ENCODE measurements at regions not wholly inside any gene's neighbourhood (a gene's known extent, or its start where the extent isn't known, plus 50 kb on each side); places are given as distances from the start of the nearest gene placed in this dataset.

DNA sequence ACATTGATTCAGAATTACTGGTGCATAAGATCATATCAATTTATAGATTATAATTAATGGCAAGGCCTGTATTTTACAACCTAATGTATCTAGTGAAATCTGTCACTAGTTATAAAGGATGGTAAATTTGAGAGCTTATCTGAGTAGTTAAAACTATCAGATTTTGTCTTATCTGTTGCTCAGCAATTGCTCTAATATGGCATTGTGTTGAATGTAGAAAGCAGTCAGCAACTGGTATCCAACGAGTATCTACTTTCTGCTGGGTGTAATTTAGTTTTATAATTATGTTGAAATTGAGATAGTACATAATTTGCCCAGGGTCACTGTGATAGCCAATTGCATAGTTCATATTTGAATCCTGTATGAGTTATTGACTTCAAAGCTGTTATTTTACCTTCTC, 1005.7 kb downstream of the CDH11 start:
- DNase-seq (ENCODE audit: low spot score in 2 of 2) = no peak
- TF ChIP-seq, protein P1, sequence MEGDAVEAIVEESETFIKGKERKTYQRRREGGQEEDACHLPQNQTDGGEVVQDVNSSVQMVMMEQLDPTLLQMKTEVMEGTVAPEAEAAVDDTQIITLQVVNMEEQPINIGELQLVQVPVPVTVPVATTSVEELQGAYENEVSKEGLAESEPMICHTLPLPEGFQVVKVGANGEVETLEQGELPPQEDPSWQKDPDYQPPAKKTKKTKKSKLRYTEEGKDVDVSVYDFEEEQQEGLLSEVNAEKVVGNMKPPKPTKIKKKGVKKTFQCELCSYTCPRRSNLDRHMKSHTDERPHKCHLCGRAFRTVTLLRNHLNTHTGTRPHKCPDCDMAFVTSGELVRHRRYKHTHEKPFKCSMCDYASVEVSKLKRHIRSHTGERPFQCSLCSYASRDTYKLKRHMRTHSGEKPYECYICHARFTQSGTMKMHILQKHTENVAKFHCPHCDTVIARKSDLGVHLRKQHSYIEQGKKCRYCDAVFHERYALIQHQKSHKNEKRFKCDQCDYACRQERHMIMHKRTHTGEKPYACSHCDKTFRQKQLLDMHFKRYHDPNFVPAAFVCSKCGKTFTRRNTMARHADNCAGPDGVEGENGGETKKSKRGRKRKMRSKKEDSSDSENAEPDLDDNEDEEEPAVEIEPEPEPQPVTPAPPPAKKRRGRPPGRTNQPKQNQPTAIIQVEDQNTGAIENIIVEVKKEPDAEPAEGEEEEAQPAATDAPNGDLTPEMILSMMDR (IDR thresholded peaks at IDR 0.05) = no peak
- Histone ChIP-seq H3K36me3 (no peaks in the 10 kb centered on the region), H3K4me1 (no peaks in the 10 kb centered on the region), H3K27me3 (no peaks in the 10 kb centered on the region), H3K27ac (no peak overlapping the region), H3K4me3 (no peak overlapping the region), H3K9me3 (no peaks in the 10 kb centered on the region)
- intact Hi-C loops (cut with DNase I) = no loop called here

- Histone ChIP-seq H3K9me3 (no peaks in the 10 kb centered on the region), H3K36me3 (no peaks in the 10 kb centered on the region), H3K4me1 (no peaks in the 10 kb centered on the region), H3K4me3 (no peak overlapping the region), H3K27ac (no peak overlapping the region), H3K27me3 (no peaks in the 10 kb centered on the region)
- DNase-seq (ENCODE audit: low spot score in 2 of 2) = no peak
- TF ChIP-seq, protein P1 (IDR thresholded peaks at IDR 0.05) = no peak
- intact Hi-C loops (cut with DNase I) = no loop called here
These were observed 1012.6 kb downstream of the CDH11 start for GRCh38 chr16:64109241-64109640.

GRCh38 chr16:64102654-64103053, 1019.2 kb downstream of the CDH11 start:
- no peak overlapping the region for H3K4me3 ChIP-seq
- H3K36me3 ChIP-seq = no peaks in the 10 kb centered on the region
- no peak overlapping the region for H3K27ac ChIP-seq
- no peak for DNase-seq (ENCODE audit: low spot score in 2 of 2)
- intact Hi-C loops (cut with DNase I) = no loop called here
- no peaks in the 10 kb centered on the region for H3K27me3 ChIP-seq
- H3K4me1 ChIP-seq = no peaks in the 10 kb centered on the region
- TF ChIP-seq, protein P1 (IDR thresholded peaks at IDR 0.05) = no peak
- H3K9me3 ChIP-seq = no peaks in the 10 kb centered on the region

DNA sequence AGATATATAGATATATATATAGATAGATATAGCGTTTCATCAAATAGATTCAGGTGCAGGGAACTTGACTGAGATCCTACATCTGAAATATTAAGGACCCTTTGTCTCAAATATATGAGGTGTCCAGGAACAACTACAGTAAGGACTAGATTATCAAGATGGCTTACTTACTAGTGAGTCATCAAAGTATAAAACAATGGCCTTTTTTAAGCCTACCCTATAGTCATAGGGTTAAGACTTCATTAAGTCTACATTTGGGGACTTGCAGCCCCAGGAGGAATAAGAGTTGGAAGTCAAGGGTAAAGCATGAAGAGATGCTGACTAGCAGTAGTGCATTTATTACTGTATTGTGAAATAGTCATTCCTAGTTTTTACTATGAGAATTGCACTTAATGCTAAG, 1023.4 kb downstream of the CDH11 start:
- Histone ChIP-seq H3K9me3 (no peaks in the 10 kb centered on the region), H3K27me3 (no peaks in the 10 kb centered on the region), H3K27ac (no peak overlapping the region), H3K36me3 (no peaks in the 10 kb centered on the region), H3K4me3 (no peak overlapping the region), H3K4me1 (no peaks in the 10 kb centered on the region)
- DNase-seq (ENCODE audit: low spot score in 2 of 2) = no peak
- intact Hi-C loops (cut with DNase I) = no loop called here
- TF ChIP-seq, protein P1 (IDR thresholded peaks at IDR 0.05) = no peak

DNA sequence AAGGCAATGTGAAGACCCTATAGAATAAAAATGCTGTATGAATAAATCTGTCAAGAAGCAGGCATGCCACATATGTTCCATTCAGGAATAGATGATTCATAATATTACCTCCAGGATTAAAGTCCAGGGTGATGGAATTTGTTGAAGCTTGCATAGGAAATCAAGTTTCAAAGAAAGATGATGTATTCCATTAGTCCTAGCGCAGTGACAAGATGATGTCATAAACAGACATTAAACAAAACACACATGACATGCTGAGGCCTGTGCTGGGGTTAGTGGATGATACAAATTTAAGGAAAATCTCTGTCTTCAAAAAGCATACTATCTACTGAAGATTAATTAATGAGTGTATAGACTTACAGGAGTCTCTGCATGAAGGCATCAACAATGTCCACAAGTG, 1025.2 kb downstream of the CDH11 start:
- H3K9me3 ChIP-seq = no peaks in the 10 kb centered on the region
- TF ChIP-seq, protein P1 (IDR thresholded peaks at IDR 0.05) = no peak
- intact Hi-C loops (cut with DNase I) = no loop called here

DNA sequence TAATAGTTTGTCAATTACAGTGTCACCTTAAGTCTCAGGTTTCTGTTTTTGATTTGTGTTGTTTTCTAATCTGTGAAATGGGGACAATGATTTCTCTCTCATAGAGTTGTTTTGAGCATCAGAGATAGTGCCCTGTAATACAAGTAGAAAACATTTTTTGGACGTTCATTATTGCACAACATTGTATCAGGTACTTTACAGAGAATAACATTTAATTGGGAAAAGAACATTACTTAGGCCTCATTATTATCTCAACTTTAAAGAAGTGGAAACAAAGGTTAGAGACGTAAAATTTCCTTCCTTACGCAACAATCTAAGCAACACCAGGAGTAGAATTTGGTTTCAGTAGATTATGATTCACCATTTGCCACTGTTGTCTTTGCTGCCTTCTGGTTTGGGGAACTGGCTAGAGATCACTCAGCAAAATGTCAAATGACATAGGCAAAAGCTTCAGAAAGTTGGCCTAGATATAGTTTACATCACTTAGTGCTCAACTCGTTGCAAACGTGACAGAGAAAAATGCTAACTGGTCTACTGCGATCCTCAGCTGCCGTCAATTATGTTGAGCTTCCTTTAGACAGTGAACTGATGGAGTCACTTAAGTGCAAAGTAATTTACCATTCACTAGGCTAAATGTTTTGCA, 1026.8 kb downstream of the CDH11 start:
- H3K4me3 ChIP-seq = no peak overlapping the region
- DNase-seq (ENCODE audit: low spot score in 2 of 2) = no peak
- intact Hi-C loops (cut with DNase I) = no loop called here
- H3K36me3 ChIP-seq = no peaks in the 10 kb centered on the region
- TF ChIP-seq, protein P1 (IDR thresholded peaks at IDR 0.05) = no peak
- H3K9me3 ChIP-seq = no peaks in the 10 kb centered on the region
- H3K27me3 ChIP-seq = no peaks in the 10 kb centered on the region
- H3K4me1 ChIP-seq = no peaks in the 10 kb centered on the region
- no peak overlapping the region for H3K27ac ChIP-seq

More for the DNA sequence above, 1025.2 kb downstream of the CDH11 start:
- Histone ChIP-seq H3K4me1 (no peaks in the 10 kb centered on the region), H3K27ac (no peak overlapping the region), H3K4me3 (no peak overlapping the region), H3K27me3 (no peaks in the 10 kb centered on the region), H3K36me3 (no peaks in the 10 kb centered on the region)
- DNase-seq (ENCODE audit: low spot score in 2 of 2) = no peak

All from ascending aorta (tissue), 2 donors.